Spleen (tissue), 7 donors: ENCODE measurements at regions not wholly inside any gene's neighbourhood (a gene's known extent, or its start where the extent isn't known, plus 50 kb on each side); places are given as distances from the start of the nearest gene placed in this dataset.

Experiments
- CTCF ChIP-seq, 11 experiments: fragments of 200-600 bp in 7 of 11; fragments of 450-650 bp in 4 of 11; sonication (generic) in 4 of 11; IDR thresholded peaks in 8 of 11; conservative IDR thresholded peaks in 3 of 11; 1 replicate in 7 of 11; 2 replicates in 4 of 11; pipeline versions ENCODE4 v1.4.0 to v1.8.0; 2016 to 2021; ENCODE audit warnings: antibody characterized with exemption in 11 of 11, inconsistent platforms in 4 of 11, mild to moderate bottlenecking in 1 of 11
- POLR2A ChIP-seq, 3 donors: fragments of 450-650 bp; IDR thresholded peaks; one replicate each; pipeline ENCODE4 v1.5.1; 2017; ENCODE audit warnings: antibody characterized with exemption in 3 of 3, mild to moderate bottlenecking in 1 of 3
- POLR2AphosphoS5 ChIP-seq, 3 donors: sonication (generic); formaldehyde crosslinking; IDR thresholded peaks; one replicate each; pipeline ENCODE4 v1.5.1; 2017; ENCODE audit warnings: antibody characterized with exemption in 3 of 3
- donor health status: DM: no; HTN: no; CAD: no; lungs with moderate emphysema.
- donor health status: DM: no; HTN: no; CAD: no.
- donor health status: DM: no; HTN: no; CAD: no.

- TF ChIP-seq POLR2A (IDR thresholded peaks at IDR 0.05) (no peak), CTCF (IDR thresholded peaks at IDR 0.05 in 8 of 11, conservative IDR thresholded peaks at IDR 0.05 in 3 of 11) (no peak), POLR2AphosphoS5 (IDR thresholded peaks at IDR 0.05) (no peak)
These were observed 779.6 kb upstream of the NECTIN3 start for GRCh38 chr3:110291886-110292501.
